HG02678 (cell line): ENCODE measurements at regions not wholly inside any gene's neighbourhood (a gene's known extent, or its start where the extent isn't known, plus 50 kb on each side); places are given as distances from the start of the nearest gene placed in this dataset.
"Not testable (repeated sequence)": the region's sequence is repeated elsewhere in the genome, so short reads cannot be mapped to it uniquely, and the experiment has no call there.

ENCODE experiments used
- ATAC-seq: cut with Tn5 transposase; IDR thresholded peaks from one replicate; pipeline ENCODE4 v1.9.1; 2021; ENCODE audit warnings: mild to moderate bottlenecking, moderate library complexity; ENCODE audit not compliant: unreplicated experiment

DNA sequence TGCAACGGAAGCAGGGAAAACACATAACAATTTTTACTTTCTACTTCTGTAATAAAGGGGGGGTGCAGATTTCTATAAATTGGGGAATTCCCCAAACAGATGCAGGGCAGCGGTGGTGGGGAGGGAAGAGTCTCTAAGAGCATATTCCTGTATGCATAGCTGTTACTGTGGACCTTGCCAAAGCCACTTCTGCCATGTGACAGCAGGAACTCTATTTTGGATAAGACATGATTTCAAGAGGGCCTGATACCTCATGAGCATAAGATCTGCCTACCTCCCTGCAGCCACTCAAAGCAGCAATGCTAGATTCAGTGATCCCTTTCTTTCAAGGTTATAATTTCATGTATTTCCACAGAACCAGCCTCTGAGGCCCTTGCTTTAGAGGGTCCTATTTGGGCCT, 86.2 kb upstream of the CNKSR3 start:
- ATAC-seq: no peak

DNA sequence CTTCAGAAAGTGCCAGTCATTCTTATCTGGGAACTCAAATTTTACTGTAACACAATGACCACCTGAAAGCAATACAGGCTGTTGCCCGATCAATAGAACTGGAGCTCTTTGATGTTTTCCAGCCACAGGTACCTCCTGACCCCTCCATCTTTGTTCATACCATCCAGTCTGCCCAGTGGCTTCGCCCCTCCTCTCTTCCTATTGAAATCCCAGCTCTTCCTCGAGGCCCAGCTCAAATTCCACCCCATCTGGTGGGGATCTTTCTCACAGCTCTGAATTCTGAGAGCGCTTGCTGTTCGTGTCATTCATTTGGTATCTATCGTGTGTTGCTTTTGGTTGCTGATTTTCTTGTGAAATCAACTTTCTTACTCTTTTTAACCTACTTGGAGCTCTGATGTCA, 87.9 kb upstream of the CNKSR3 start:
- no peak for ATAC-seq

GRCh38 chr6:154602296-154602695, 91.8 kb upstream of the CNKSR3 start:
- no peak for ATAC-seq

GRCh38 chr6:154602708-154603107, 92.2 kb upstream of the CNKSR3 start:
- no peak for ATAC-seq

GRCh38 chr6:154604119-154604518, 93.6 kb upstream of the CNKSR3 start:
- peak; percentile 28 for ATAC-seq

- peak; percentile 55 for ATAC-seq
Observed at GRCh38 chr6:154605178-154605881, 94.8 kb upstream of the CNKSR3 start.

DNA sequence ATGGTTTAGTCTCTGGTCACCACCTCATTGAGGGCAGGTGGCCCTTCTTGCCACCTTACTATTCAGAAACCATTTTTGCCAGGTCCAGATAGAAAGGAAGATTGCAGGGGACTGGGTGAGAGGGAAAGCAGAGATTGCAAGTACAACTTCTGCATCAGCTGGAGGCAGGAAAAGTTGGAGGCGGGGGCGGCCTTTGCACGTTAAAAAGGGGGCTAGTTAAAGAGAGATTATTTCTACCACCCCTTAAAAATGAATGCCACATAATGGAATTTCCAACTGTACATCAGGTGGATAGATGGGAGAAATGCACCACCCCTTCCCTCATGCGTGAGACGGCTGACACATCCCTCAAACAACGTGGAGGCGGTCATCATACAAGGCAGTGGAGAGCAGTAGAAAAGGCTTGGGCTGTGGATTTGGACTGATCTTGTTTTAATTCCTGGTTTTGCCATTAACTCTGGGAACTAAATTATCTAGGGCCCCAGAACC, 95.4 kb upstream of the CNKSR3 start:
- no peak for ATAC-seq

DNA sequence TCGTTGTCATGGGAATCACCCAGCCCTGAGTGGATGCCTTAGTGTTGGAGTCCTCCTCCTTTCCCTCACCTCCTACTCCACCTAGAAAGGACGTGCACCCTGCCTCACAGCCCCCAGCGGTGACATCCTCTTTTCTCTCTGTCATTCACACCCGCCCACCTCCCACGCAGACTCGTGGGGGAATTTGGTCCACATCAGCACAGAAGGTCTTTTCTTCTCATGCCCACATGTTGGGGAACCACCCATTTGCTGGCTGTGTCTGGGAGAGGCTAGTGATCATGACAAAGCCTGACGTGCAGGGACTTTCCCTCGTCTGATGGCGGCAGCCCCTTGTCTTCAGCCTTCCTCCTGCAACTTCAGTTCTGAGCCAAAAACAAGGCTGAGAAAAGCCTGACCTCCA, 96.0 kb upstream of the CNKSR3 start:
- ATAC-seq: peak; percentile 74

DNA sequence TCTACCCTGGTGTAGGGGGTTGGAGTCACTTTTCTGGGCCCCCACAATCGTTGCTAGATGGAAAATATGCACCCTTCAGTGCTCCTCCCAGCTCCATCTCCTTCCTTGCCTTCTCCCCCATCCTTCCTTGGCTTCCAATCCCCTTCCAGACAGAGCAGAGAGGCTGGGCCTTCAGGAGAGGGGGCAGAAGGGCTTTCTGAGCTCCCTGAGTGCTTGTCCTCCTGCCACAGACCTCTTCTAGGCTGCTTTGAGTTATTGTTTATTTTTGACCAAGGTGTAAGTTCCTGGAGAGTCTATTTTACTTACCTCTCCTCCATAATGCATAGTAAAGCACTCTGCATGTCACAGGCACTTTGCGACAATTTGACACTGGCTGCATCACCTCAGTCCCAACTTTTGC, 96.4 kb upstream of the CNKSR3 start:
- no peak for ATAC-seq

DNA sequence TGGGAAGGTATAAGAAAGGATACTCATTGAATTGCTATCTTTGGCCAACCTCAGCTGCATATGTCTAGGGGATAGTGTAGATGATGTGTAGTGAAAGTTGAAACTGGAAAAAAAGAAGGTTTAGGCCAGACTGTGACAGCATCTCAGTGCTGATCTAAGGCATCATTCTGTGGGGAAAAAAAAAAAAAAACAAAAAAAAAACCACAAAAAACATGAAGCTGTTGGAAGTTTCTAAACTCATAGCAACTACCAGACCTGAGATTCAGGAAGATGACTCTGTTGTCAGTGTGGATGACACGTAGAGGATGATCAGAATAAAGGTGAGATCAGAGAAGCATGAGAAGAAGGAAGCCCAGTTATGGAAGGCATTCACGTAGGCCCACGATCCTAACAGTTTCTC, 100.8 kb upstream of the CNKSR3 start:
- ATAC-seq: no peak

- ATAC-seq: no peak
Observed at GRCh38 chr6:154611847-154612246, 101.4 kb upstream of the CNKSR3 start.

DNA sequence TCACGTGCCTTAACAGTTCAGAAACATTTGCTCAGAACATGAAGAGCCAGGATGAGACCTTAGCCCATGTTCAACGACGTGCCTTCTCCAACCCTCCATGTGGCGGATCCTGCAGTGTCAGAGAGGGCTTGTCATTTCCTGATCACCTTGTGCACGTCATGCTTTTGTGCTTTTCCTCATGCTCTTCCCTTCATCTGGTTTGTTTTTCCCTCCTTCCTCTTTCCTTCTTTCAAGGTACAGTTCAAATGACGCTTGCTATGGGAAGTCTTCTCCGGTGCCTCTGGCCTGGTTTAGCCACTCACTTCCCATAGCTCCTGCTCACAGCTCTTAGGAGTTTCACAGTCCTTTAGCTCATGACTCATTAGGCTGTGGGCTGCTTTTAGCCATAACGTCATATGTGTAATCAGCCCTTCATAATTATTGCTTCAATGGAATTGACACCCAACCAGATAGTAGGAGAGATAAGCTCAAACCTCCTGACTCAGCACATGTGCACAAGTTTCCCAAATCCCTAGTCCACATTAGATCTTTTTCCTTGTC, 102.7 kb upstream of the CNKSR3 start:
- ATAC-seq: no peak

- ATAC-seq: no peak
Observed at GRCh38 chr6:154614101-154614500, 103.6 kb upstream of the CNKSR3 start.

DNA sequence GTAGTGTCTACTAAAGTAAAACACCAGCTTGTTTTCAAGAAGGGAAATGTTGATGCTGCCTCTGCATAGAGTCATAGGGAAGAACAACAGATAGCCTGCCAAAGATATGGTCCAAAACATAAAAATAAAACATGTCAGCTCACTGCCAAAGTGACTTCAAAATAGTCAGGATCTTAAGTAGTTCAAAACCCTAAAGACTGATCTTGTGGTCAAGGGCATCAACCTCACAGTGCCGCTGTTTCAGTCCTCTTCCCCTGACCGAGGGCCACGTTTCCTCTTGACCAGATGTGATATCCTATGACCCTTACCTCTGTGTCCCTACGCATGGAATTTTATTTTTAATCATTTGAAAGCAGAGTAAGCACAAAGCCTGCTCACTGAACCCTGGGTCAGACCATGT, 104.2 kb upstream of the CNKSR3 start:
- no peak for ATAC-seq

- no peak for ATAC-seq
Observed at GRCh38 chr6:154615483-154616025, 105.1 kb upstream of the CNKSR3 start.

DNA sequence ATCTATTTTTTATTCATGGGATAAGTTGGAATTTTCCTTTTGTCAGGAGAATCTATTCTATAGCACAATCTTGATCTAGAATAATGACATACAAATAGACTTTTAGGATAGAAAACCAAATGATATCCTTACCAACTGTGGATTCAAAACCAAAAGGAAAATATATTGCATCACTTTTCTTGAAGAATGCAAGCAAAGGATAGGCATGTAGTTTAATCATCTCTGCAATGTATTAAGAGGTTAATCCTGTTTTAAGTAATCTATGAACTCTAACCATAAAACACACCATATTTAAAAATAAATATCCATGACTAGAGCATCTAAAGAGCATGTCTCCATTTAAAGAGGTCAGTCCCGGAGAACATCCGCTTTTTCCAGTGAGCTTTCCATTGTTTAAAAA, 106.7 kb upstream of the CNKSR3 start:
- ATAC-seq: no peak

GRCh38 chr6:154619146-154619545, 108.7 kb upstream of the CNKSR3 start:
- ATAC-seq: no peak

DNA sequence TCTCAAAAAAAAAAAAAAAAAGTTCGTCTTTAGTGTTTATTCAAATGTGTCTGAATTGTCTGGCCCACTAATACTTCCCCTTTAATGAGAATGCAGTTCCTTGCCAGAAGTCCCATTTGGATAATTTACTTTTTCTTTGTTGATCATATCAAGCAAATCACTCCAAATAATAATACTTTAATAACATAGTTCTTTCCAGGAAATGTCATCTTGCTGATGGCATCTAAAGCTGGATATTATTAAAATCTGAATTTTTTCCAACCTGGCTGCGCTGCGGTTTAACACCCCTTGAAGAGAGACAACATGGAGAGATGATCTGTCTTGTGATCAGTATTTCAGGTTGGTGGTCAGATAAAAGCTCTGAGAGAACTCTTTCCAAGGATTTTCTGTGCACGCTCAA, 111.2 kb upstream of the CNKSR3 start:
- no peak for ATAC-seq

DNA sequence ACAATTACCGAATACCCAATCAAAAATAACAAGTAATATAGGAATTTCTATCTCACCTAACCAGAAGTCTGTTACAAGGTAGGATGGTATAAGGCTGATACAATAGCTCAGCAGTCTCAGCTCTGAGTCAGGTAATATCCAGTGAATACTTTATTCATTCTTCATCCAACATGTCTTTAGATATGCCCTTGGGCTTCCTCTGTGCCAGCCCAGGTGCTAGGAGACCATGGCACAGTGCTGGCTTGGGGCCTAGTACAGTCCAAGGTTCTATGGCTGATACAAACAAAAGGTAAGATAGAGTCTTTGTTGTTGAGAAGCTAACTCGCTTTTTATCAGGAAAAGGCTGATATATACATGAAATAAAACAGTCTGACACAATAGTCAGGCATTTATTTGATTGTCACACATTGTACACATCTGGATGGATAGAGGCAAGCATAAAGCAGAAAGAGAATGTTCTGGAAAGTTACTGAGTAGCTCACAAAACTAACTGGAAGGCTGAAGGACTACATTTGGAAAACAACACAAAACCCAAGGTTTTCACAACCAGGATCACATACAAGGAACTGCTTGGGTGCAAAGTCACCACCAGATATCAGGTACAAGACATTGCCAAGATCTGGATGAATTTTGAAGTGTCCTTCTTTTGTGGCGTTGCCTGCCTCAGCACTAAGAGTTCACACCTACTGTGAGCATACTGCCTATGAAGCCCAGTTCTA, 110.4 kb upstream of the SCAF8 start:
- ATAC-seq: no peak

DNA sequence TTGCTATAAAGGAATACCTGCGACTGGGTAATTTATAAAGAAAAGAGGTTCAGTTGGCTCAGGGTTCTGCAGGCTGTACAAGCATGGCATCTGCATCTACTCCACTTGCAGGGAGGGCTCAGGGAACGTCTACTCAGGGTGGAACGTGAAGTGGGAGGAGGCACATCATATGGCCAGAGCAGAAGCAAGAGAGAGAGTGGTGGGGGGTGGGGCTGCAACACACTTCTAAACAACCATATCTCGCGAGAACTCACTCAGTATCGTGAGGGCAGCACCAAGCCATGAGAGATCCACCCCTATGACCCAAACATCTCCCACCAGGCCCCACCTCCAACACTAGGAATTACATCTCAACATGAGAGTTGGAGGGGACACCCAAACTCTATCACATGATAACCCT, 109.8 kb upstream of the SCAF8 start:
- no peak for ATAC-seq

GRCh38 chr6:154624038-154624599, 109.1 kb upstream of the SCAF8 start:
- ATAC-seq: no peak

DNA sequence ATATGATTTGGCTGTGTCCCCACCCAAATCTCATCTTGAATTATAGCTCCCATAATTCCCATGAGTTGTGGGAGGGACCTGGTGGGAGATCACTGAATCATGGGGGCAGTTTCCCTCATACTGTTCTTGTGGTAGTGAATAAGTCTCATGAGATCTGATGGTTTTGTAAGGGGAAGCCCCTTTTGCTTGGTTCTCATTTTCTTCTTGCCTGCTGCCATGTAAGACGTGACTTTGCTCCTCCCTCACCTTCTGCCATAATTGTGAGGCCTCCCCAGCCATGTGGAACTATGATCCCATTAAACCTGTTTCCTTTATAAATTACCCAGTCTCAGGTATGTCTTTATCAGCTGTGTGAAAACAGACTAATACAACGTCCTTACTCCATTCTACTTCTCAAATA, 108.5 kb upstream of the SCAF8 start:
- ATAC-seq: not testable (repeated sequence)
